NCI-H2081 treated with DMSO at 0.1 percent for 48 hours (cell line): ENCODE measurements at regions not wholly inside any gene's neighbourhood (a gene's known extent, or its start where the extent isn't known, plus 50 kb on each side); places are given as distances from the start of the nearest gene placed in this dataset.
A peak's percentile ranks its signal among the peaks of the same experiment; 100 is the strongest.
"Not testable (repeated sequence)": the region's sequence is repeated elsewhere in the genome, so short reads cannot be mapped to it uniquely, and the experiment has no call there.

Source experiments
- DNase-seq: peaks from one replicate; lab custom pipeline; 2025; lab: John Stamatoyannopoulos, UW

- no peak for DNase-seq
Measured at GRCh38 chr2:51888120-51888519, 856.2 kb upstream of the NRXN1 start.

- DNase-seq = no peak
Measured at GRCh38 chr2:51881673-51882072, 849.7 kb upstream of the NRXN1 start.

GRCh38 chr2:51880153-51880552 is 848.2 kb upstream of the NRXN1 start:
- DNase-seq = no peak

- DNase-seq = no peak
Measured at GRCh38 chr2:51866361-51866760, 834.4 kb upstream of the NRXN1 start.

GRCh38 chr2:51859260-51859659 is 827.3 kb upstream of the NRXN1 start:
- DNase-seq = no peak

- no peak for DNase-seq
Measured at GRCh38 chr2:51855683-51856082, 823.8 kb upstream of the NRXN1 start.

GRCh38 chr2:51846796-51847195 is 814.9 kb upstream of the NRXN1 start:
- no peak for DNase-seq

- DNase-seq = no peak
Measured at GRCh38 chr2:51846018-51846417, 814.1 kb upstream of the NRXN1 start.

- no peak for DNase-seq
Measured at GRCh38 chr2:51844596-51844995, 812.7 kb upstream of the NRXN1 start.

GRCh38 chr2:51829477-51829876 is 797.5 kb upstream of the NRXN1 start:
- DNase-seq = no peak

GRCh38 chr2:51825823-51826222 is 793.9 kb upstream of the NRXN1 start:
- DNase-seq = no peak

- DNase-seq = no peak
Measured at GRCh38 chr2:51813247-51813646, 781.3 kb upstream of the NRXN1 start.

GRCh38 chr2:51812138-51812866 is 780.4 kb upstream of the NRXN1 start:
- DNase-seq = no peak

GRCh38 chr2:51810197-51810596 is 778.3 kb upstream of the NRXN1 start:
- DNase-seq = no peak

GRCh38 chr2:51807229-51807628 is 775.3 kb upstream of the NRXN1 start:
- DNase-seq = no peak

- peak; percentile 57 for DNase-seq
Measured at GRCh38 chr2:51795248-51795888, 763.4 kb upstream of the NRXN1 start.

- DNase-seq = peak; percentile 75
Measured at GRCh38 chr2:51791496-51791895, 759.6 kb upstream of the NRXN1 start.

- DNase-seq = no peak
Measured at GRCh38 chr2:51790854-51791253, 758.9 kb upstream of the NRXN1 start.

- no peak for DNase-seq
Measured at GRCh38 chr2:51789918-51790317, 758.0 kb upstream of the NRXN1 start.

- no peak for DNase-seq
Measured at GRCh38 chr2:51782921-51783765, 751.2 kb upstream of the NRXN1 start.

GRCh38 chr2:51781691-51782090 is 749.8 kb upstream of the NRXN1 start:
- no peak for DNase-seq

GRCh38 chr2:51780353-51780752 is 748.4 kb upstream of the NRXN1 start:
- DNase-seq = no peak

- not testable (repeated sequence) for DNase-seq
Measured at GRCh38 chr2:51779723-51780122, 747.8 kb upstream of the NRXN1 start.
